HFF-Myc (cell line): ENCODE measurements at regions not wholly inside any gene's neighbourhood (a gene's known extent, or its start where the extent isn't known, plus 50 kb on each side); places are given as distances from the start of the nearest gene placed in this dataset.

Source experiments
- DNase-seq: peaks from one replicate; pipeline ENCODE4 v3.0.0-alpha.2; 2011; ENCODE audit warnings: low read depth; ENCODE audit errors: extremely low read depth
- H3K4me3 ChIP-seq: replicated peaks from 2 replicates; pipeline ENCODE4 v1.5.1; 2011; ENCODE audit warnings: low read depth, mild to moderate bottlenecking, control low read depth, low read length
- TF ChIP-seq, protein P1 (sequence below): IDR thresholded peaks from 2 replicates; pipeline ENCODE4 v1.5.1; 2012; ENCODE audit warnings: mild to moderate bottlenecking, low read depth, low read length, control low read depth; ENCODE audit errors: missing control alignments

DNA sequence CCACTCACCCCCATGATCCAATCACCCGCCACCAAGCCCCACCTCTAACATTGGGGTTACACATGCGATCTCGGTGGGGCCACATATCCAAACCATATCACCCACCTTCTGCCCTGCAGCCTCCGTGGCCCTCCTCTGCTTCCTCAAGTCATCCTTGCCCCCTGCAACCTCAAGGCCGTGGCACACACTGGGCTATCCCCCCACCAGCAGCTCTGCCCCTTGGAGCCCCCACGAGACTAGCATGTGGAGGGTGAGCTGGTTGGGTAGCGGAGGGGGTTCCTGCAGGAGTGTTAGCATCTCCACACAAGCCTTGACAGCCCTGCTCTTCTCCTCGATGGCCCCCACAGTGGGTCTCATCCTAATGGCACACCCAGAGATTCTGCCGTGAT lies 100.8 kb downstream of the TOMM20 start:
- no peak for DNase-seq
- TF ChIP-seq, protein P1, sequence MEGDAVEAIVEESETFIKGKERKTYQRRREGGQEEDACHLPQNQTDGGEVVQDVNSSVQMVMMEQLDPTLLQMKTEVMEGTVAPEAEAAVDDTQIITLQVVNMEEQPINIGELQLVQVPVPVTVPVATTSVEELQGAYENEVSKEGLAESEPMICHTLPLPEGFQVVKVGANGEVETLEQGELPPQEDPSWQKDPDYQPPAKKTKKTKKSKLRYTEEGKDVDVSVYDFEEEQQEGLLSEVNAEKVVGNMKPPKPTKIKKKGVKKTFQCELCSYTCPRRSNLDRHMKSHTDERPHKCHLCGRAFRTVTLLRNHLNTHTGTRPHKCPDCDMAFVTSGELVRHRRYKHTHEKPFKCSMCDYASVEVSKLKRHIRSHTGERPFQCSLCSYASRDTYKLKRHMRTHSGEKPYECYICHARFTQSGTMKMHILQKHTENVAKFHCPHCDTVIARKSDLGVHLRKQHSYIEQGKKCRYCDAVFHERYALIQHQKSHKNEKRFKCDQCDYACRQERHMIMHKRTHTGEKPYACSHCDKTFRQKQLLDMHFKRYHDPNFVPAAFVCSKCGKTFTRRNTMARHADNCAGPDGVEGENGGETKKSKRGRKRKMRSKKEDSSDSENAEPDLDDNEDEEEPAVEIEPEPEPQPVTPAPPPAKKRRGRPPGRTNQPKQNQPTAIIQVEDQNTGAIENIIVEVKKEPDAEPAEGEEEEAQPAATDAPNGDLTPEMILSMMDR: no peak
- no peak overlapping the region for H3K4me3 ChIP-seq

DNA sequence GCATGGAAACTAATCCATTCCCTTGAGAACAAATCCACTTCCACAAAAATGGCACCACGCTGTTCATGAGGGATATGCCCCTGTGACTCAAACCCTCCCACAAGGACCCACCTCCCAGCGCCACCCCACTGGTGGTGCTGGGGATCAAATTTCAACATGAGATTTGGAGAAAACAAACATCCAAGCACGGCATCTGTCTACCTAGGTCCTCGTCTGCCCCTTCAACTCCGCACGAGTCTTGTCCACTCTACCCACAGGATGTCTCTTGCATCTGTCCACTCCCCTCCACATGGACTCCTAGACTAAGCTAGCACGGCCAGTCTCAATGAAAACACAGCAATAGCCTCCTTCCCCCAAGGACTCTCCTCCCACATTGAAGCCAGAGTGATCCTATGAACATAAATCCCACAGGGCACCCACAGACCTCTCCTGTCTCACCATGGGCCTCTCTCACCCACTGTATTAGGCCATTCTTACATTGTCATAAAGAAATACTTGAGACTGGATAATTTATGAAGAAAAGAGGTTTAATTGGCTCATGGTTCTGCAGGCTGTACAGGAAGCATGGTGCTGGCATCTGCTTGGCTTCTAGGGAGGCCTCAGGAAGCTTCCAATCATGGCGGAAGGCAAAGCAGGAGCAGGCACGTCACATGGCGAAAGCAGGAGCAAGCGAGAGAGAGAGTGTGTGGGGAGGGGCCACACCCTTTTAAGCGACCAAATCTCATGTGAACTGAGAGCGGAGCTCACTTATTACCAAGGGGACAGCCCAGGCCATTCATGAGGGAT lies 101.4 kb downstream of the TOMM20 start:
- DNase-seq: no peak
- TF ChIP-seq, protein P1: no peak

DNA sequence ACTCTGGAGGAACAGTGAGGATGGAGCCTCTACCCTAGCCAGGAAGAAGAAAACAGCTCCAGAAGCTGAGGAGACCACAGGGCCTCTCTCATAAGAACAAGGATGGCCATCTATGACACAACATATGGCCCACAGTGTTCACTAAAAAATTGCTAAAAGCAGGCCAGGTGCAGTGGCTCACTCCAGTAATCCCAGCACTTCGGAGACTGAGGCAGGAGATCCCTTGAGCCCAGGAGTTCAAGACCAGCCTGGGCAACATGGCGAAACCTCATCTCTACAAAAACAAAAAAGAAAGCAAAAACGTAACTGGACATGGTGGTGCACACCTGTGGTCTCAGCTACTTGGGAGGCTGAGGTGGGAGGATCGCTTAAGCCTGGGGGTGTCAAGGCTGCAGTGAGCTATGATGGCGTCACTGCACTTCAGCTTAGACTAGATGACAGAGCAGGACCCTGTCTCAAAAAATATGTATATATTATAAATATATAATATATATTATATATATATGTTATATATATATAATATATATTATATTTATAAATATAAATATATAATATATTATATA lies 103.1 kb downstream of the TOMM20 start:
- no peak overlapping the region for H3K4me3 ChIP-seq
- DNase-seq: no peak
- TF ChIP-seq, protein P1: no peak

More for the DNA sequence above, 101.4 kb downstream of the TOMM20 start:
- H3K4me3 ChIP-seq: no peak overlapping the region

DNA sequence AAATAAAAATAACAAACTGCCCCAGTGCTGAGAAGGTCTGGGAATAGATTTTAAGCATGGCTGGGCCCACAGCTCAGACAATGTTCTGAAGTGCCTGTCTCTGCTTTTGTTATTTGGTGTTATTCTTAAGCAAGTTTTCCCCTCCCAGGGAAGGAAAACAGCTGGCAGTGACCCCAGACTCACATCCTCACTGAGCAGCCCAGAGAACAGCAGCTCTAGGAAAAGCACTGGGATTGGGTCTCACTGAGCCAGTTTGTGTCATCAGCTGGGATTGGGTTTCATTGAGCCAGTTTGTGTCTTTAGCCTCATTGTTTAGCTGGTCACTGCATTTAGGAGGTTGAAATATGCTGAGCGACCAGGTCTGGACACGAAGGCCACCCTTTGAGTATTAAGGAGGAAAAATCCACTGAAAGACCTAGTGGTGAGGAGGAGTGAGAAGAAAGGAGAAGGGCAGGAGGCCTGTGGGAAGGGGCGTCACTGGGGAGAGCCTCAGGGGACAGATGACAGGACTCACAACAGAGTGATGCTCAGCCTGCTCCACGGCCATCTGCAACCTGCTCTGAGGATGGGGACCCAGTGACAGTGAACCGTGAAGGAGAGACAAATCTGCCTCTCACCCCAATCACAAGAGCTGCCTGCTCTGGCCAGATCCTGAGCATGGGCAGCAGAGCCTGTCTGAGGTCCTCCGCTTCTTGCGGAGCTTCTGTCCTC lies 103.8 kb downstream of the TOMM20 start:
- DNase-seq: no peak
- no peak overlapping the region for H3K4me3 ChIP-seq
- TF ChIP-seq, protein P1: no peak

DNA sequence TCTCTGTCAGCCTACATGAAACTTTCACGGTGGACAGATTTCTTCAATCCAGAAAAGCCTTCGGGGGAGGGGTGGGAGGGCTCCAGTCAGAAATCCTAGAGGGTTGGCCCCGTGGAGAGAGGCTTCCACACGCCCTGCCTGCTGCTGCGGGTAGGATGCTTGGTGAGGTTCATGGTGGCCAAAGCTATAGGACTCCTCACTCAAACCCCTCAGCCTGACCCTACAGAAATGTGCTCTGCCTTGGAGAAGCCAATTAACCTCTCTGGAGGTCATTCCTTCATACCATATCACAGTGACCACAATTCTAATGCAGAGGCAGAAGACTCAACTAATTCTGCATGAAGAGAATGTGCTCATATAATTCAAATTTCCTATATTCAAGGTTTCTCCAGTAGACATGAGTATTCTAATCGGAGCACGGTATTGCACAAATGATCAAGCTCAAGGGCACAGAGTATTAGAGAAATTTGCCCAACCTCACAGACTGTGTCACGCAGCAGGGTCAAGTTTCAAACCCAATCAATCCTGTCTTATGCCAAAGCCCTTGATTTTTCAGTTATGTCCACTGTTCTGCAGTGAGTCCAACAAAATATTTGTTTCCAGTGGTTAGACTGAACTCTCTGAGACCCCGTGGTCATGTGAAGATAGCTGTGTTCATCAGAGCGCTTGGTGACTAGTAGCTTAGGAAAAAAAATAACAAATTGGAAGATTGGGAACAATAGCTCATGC lies 104.8 kb downstream of the TOMM20 start:
- no peak overlapping the region for H3K4me3 ChIP-seq
- TF ChIP-seq, protein P1: no peak
- DNase-seq: no peak

DNA sequence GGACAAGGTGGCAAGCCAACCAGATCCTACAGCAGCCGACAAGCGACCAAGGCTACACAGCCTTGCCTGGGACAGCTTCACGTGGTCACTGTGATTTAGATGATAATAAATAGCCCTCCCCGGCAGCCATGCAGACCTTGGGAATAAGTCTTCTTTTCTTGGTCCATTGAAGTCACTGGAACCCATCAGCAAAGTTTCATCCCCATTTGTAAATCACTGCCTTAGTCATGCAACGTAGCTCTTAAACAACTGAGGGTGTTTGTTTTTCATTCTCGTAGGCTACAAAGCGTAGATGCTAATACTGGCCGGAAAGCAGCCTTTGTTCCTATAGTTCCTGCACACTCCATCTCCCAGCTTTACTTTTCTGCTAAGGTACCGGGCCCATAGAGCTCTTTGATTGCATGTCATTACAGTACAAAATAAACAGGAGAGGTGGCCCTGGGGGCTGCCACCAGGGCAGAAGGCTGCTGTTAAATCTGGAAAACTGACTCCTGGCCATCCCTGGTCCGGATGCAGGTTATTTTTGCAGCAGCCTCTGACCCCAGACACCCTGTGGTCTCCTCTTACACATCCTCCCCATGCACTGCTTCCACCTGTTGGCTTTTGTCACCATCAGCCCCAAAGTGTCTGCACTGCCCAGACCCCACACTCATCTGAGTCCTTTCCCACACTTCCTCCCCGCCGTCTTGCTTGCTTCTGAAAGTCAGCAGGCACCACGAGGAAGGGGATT lies 105.5 kb downstream of the TOMM20 start:
- TF ChIP-seq, protein P1: no peak
- DNase-seq: no peak
- no peak overlapping the region for H3K4me3 ChIP-seq
